ENCODE measurements at regions not wholly inside any gene's neighbourhood (a gene's known extent, or its start where the extent isn't known, plus 50 kb on each side); places are given as distances from the start of the nearest gene placed in this dataset.
A peak's percentile ranks its signal among the peaks of the same experiment; 100 is the strongest.

DNA sequence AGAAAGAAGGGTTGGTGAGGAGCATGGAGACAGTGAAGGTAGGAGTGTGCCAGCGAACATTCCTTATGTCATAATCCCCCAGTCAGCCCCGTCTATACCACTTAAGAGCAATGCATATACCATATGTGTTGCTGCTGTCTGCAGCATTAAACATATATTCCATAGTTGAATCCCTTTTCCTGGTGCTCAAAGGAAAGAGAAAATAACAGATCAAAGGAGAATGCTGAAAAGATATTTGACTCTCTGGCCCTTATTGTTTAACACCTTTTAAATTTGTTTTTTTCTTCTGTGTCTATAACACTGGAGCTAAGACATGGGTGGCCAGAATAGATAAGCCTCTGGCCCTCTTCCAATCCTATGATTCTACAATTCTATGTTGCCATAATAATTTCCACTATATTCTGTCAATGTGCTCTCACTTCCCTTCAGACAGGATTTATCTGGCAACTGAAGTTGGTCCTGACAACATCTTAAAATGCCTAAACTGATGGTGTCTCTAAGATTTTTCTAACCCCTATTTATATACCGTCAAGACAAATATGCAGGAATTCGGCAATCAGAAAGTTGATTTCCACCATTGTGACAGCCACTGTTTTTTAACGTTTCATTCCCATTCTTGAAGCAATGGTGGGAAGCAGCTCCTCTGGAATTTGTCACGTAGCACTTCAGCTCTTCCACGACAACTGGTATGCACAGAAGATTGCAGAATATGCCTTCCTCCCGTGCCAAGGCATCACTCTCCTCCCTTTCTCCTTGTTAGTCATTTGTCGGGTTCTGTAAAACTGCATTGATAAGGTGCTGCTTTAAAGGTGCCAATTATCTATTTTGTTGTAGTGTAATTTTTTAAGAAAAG lies 204.7 kb downstream of the BCAT1 start:
- DNase-seq (ENCODE audit: low read depth) (no peak), FAIRE-seq (no peak)
- no peaks in the 10 kb centered on the region for H3K36me3 ChIP-seq (ENCODE audit: control insufficient read depth, insufficient read depth, low read length)
- H3K4me3 ChIP-seq (ENCODE audit: low read depth, low read length): no peak overlapping the region
- TF ChIP-seq, protein P1, sequence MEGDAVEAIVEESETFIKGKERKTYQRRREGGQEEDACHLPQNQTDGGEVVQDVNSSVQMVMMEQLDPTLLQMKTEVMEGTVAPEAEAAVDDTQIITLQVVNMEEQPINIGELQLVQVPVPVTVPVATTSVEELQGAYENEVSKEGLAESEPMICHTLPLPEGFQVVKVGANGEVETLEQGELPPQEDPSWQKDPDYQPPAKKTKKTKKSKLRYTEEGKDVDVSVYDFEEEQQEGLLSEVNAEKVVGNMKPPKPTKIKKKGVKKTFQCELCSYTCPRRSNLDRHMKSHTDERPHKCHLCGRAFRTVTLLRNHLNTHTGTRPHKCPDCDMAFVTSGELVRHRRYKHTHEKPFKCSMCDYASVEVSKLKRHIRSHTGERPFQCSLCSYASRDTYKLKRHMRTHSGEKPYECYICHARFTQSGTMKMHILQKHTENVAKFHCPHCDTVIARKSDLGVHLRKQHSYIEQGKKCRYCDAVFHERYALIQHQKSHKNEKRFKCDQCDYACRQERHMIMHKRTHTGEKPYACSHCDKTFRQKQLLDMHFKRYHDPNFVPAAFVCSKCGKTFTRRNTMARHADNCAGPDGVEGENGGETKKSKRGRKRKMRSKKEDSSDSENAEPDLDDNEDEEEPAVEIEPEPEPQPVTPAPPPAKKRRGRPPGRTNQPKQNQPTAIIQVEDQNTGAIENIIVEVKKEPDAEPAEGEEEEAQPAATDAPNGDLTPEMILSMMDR (IDR thresholded peaks at IDR 0.05; ENCODE audit: insufficient read depth, low read length, severe bottlenecking): no peak
- H3K27me3 ChIP-seq (ENCODE audit: control insufficient read depth, insufficient read depth, low read length): no peaks in the 10 kb centered on the region

DNA sequence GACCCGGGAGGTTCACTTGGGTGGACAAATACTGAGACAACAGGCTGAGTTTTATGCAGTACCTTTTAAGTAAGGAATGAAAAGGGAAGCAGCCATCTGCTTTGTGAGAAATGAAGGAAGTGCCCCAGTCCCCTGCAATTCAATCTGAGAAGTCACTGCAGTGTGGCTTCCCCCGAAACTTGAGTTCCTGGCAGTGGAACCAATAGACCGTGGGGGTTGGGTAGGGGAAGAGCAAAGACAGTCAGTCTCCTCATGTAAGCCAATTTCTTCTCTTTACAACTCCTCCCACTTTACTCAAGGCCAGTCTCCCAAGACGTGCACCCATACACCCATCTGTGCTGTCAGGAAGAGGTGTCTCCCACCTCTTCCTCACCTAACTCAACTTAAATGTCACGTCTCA lies 206.5 kb downstream of the BCAT1 start:
- DNase-seq (ENCODE audit: low read depth) (no peak), FAIRE-seq (no peak)
- no peak overlapping the region for H3K4me3 ChIP-seq (ENCODE audit: low read depth, low read length)
- TF ChIP-seq, protein P1 (IDR thresholded peaks at IDR 0.05; ENCODE audit: insufficient read depth, low read length, severe bottlenecking): no peak
- H3K27me3 ChIP-seq (ENCODE audit: control insufficient read depth, insufficient read depth, low read length): no peaks in the 10 kb centered on the region
- H3K36me3 ChIP-seq (ENCODE audit: control insufficient read depth, insufficient read depth, low read length): no peaks in the 10 kb centered on the region

DNA sequence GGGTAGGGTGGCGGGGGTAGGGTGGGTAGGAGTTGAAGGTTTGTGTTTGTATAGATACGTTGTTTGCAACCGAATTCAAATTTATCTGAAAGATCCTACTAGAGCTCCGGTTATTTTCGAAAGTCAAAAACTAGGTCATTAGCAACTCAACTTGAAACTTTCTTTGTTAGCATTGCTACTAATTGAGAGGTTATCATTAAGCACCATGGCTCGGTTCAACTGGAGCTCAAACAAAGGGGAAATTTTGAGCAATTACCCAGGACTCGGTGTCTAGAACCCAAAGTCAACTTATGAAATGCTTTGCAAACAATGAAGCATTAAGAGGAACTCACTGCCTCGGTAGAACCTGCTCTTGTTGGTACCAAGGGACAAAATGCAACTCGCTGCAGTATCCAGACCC lies 207.7 kb downstream of the BCAT1 start:
- Histone ChIP-seq H3K36me3 (ENCODE audit: control insufficient read depth, insufficient read depth, low read length) (no peaks in the 10 kb centered on the region), H3K4me3 (ENCODE audit: low read depth, low read length) (no peak overlapping the region), H3K27me3 (ENCODE audit: control insufficient read depth, insufficient read depth, low read length) (no peaks in the 10 kb centered on the region)
- TF ChIP-seq, protein P1 (IDR thresholded peaks at IDR 0.05; ENCODE audit: insufficient read depth, low read length, severe bottlenecking): no peak
- DNase-seq (ENCODE audit: low read depth) (no peak), FAIRE-seq (no peak)

DNA sequence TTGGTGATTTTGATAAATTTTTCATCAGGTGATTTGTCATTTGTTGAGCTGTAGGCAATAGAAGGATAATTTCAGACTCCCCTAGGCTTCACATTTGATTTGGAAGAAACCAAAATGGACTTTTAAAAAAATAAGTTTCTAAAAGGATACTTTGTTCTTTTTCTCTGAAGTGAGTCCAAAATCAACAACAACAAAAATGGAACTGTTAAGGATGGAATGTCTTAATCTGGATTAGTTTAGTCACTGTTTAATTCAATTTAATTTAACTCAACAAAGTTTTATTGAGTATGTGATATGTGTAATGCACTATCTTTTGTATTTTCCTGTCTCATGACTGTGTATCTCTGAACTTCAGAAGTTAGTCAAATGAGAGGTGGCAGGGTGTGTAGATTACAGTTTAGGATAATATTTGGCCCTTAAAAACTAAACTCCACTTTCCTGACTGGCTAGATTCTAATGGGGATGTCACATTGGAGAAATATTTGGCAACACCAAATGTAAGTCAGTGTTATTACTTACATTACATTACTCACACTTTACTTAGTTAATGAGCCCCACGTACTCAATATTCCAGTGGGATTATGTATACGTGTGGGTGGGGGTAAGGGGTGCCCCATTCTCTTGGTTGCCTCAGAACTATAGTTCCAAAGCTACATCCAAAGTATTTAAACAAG lies 209.7 kb downstream of the BCAT1 start:
- Histone ChIP-seq H3K27me3 (ENCODE audit: control insufficient read depth, insufficient read depth, low read length) (no peaks in the 10 kb centered on the region), H3K4me3 (ENCODE audit: low read depth, low read length) (no peak overlapping the region), H3K36me3 (ENCODE audit: control insufficient read depth, insufficient read depth, low read length) (no peaks in the 10 kb centered on the region)
- TF ChIP-seq, protein P1 (IDR thresholded peaks at IDR 0.05; ENCODE audit: insufficient read depth, low read length, severe bottlenecking): no peak
- DNase-seq (ENCODE audit: low read depth) (peak; percentile 63), FAIRE-seq (no peak)

DNA sequence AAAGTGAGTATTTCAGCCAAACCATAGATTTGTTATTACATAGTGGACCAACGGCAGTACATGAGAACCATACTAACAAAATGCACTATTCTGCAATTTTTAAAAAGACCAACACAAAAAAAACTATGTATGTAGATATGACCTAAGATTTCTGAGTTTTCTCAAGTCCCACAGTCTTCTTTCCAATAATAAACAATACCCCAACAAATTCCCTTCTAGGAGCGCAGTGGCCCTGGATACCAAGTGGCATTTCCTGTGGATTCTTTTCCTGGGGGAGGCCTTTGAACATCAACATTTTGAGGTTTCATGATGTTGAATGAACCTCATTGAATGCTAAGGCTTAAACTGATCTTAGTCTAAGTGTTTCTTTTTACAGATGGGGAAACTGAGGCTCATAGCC lies 210.5 kb downstream of the BCAT1 start:
- Histone ChIP-seq H3K4me3 (ENCODE audit: low read depth, low read length) (no peak overlapping the region), H3K27me3 (ENCODE audit: control insufficient read depth, insufficient read depth, low read length) (no peaks in the 10 kb centered on the region), H3K36me3 (ENCODE audit: control insufficient read depth, insufficient read depth, low read length) (no peaks in the 10 kb centered on the region)
- TF ChIP-seq, protein P1 (IDR thresholded peaks at IDR 0.05; ENCODE audit: insufficient read depth, low read length, severe bottlenecking): no peak
- no peak for DNase-seq (ENCODE audit: low read depth)
- FAIRE-seq: no peak

All from bronchial epithelial cell (primary cell).